ENCODE measurements at regions not wholly inside any gene's neighbourhood (a gene's known extent, or its start where the extent isn't known, plus 50 kb on each side); places are given as distances from the start of the nearest gene placed in this dataset.

DNA sequence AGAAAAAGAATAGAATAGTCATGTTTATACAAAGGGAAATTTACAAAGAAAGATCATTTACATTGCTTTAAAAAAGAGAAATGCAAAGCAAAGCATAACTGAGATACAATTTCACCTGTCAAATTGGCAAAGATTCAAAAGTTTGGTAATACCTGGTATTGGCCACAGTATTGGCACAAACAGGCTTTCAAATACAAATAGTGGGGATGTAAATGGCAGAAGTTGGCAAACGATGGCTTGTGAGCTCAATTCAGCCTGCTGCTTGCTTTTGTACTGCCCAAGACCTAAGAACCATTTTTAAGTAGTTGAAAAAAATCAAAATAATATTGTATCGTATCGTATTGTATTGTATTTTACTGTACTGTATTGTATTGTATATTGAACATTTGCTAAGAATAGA lies 194.5 kb upstream of the JAG1 start:
- no peak for DNase-seq

DNA sequence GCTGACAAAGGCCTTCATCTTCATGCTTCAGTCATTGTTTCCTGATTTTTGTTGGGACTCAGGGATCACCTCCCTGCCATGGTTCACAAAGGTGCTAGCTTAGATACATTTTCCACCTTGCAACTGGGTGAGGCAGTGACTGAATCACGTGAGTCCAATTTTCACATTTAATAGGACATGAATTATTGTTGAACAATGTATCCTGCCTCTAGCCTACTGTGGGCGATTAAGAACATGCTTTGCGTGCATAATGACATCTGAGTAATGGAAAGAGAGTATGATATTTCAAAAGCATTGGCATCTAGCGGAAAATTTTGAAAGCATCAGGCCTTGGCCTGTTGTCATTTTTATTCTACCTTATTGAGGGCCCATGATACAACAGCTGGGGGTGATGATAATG lies 199.2 kb upstream of the JAG1 start:
- no peak for DNase-seq

DNA sequence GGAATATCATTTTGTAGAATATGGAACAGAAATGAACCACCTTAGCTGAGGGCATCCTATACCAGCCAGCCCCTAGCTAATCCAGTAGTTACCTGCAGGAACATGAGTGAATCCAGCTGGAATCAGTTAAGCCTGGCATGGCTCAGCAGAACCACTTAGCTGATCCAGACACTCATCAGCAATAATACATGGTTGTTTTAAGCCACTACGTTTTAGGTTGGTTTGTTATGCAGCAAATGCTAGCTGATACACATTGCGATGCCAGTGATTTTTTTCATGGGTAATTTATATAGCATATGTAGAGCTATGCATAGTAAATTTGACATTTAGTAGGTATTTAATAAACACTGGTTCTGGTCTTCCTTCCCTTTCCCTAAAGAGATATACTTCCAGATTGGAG lies 201.9 kb upstream of the JAG1 start:
- no peak for DNase-seq

DNA sequence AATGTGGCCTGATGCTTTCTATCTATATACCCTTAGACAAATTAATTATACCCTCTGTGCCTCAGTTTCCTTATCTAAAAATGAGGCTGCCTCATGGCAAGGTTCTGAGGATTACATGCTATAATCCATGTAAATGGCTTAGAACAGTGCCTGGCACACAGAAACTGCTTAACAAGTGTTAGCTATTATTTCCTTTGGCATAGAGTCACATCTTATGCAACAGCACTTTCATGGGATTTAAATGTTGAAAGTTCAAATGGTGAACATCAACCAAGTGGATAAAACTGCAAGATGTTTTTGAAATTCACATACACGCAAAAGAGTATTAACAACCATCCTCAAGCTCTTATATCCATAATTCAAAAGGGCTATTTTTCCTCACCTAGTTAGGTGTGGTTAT lies 202.8 kb upstream of the JAG1 start:
- no peak for DNase-seq

DNA sequence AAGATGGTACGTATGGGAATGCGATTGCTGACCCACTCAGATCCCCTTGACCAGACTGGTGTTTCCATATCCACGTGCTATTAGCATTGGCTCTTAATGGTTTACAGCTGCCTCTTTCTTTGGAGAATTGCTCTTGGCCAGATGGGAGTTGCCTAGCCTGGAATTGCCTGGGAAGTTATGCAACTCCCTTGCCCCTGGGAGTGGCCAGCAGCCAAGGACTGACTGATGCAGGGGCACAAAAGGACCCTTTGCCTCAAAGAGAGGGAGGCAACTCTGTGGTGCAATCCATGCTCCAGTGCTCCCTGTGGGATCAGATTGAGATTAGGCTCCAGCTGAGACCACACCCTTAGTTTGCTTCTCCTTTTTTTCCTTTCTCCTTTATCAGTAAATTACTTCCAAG lies 203.5 kb upstream of the JAG1 start:
- peak in 1 of 2 experiments; percentile 29 for DNase-seq

DNA sequence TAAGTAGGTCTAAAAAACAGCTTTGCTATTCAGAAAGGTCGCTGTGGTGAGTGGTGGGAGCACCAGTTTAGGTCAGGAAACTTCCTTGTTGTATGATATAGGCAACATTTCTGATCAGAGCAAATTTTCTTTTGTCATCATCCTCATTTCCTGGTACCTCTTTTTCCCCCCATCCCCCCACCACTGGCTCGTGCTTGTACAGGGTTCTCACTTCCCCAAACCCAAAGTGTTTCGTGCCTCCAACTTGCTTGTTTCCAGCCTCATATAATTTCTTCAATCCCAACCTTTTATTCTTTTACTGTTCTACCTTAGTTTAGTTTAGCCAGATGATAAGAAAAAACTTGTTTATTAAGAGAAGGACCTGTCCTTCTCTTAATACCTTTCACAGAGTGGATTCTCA lies 209.4 kb upstream of the JAG1 start:
- no peak for DNase-seq

DNA sequence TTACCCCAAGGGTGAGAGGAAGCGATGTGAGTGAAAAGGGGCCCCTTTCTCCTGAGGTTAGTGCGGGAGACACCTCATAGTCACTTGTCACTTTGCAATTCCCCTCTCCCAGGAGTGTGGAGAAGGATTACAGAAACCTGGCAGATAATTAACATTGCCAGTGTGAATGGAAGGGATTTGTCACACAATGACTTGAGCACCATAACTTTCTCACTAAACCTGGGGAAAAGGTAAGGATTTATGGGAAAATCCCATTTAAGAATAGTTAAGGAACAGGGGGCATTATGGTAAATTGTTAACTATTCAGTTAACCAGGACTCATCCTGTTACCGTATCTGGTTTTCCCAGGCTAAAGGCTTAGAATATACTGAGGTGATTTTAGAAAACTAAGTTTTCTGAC lies 219.5 kb upstream of the JAG1 start:
- no peak for DNase-seq

DNA sequence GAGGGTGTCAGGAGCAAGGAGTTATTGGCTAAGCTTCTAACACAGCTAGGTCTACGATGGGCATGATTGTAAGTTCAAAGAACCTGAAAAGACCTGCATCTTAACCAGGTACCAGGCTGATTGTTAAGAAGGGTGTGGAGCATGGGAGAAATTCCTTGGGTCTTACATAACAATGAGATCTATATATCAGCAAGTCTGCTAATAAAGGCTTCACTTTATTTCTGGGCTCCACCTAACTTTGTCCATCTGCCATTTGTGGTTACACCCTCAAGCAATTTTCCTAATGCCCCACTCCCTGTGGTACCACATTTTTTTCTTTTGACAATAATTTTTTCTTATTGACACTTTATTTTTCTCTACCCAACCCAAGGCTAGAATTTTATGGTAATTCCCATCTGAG lies 223.5 kb upstream of the JAG1 start:
- no peak for DNase-seq

DNA sequence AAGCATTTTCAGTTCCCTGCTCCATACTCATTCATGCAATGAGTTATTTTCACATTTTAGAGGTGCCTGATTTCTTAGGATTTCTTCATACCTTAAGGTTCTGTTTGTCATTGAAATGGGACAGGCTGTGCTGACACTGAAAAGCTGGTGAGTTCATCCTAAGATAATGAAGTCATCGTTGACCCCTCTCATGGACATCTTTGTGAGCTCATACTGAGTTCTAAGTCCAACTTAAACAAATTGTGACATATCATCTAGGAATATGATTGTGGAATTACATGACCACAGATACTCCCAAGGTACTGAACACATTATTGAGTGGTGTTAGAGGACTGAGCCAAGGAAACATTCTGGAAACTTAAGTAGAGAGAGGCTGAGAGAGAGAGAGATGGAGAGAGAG lies 224.8 kb upstream of the JAG1 start:
- no peak for DNase-seq

DNA sequence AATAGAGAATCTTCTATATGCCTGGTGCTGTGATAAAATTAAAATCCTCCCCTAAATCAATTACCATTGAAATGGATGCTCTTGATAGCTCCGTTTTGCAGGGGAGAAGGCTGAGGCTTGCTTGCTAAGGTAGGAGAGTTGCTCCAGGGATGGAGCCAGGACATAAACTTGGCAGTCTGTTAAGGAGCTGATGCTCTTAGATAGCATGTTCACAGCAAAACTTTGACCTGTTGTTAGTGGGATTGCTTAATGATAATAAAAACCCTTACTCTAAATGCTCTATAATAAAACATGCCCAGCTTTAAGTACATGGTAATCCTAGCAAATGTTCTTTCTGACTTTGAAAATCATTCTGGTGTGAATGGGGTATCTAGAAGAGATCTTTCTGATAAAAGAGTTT lies 228.4 kb upstream of the JAG1 start:
- no peak for DNase-seq

DNA sequence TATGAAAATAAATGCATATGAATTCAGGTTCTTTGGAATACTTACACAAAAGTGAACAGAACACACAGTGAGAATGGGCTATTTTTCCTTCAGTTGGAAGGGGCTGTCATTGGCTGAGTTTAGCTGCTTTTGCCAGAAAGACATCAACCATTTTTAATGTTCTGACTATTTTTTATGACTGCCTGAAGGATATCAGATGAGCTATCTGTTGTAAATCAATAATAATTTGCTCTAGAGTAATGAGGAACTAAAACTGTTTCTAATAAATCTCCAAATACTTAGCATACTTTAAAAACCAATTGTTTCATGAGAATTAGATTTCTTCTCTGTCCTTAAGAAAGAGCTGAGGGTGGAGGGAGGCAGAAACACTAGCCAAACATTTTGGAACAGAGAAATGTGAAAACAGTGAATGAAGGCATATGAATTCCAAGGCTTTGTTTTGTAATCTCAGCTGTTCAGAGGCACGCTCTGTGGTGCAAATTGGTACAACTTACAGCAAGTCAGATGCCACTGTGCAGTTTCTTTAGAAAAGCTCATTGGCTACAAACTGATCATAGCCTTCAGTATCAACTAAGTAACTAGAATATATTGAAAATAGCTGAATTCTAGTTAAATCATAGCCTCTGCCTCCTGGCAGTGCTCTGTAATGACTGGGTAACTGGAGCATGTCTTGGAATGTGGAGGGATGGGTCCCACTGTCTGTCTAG lies 228.9 kb upstream of the JAG1 start:
- no peak for DNase-seq

DNA sequence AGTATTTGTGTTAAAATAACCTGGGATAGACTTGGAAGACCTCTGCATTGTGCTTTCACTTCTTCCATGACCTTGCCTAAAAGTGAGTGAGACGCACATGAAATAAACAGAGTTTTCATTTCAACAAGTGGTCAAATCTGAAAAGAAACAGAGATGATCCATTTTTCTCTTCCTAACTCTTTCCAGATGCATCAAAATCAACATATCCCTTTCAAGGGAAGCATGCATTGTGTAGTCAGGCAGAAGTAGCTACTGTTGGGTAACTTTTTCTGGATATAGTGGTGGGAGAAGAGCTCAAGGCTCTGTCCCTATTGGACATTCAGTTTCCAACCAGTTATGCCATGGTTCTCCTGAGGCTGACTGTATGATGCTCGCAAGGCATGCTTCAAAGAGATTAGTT lies 233.0 kb upstream of the JAG1 start:
- no peak for DNase-seq

DNA sequence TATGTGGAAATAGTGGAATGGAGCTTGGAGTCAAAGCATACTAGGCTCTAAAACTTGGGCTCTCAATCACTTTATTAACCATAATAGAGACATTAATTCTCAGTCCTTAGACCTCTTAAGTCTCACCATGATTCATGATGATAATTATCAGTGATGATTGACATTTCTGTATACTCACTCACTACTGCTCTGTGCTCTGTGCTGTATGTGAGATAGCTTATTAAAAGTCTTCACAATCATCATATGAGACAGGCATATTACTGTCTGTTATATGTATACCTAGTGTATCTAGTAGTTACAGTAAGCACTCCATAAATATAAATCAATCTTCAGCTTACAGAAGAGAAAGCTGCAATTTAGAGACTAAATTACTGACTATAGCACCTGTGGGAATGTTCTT lies 236.0 kb upstream of the JAG1 start:
- no peak for DNase-seq

DNA sequence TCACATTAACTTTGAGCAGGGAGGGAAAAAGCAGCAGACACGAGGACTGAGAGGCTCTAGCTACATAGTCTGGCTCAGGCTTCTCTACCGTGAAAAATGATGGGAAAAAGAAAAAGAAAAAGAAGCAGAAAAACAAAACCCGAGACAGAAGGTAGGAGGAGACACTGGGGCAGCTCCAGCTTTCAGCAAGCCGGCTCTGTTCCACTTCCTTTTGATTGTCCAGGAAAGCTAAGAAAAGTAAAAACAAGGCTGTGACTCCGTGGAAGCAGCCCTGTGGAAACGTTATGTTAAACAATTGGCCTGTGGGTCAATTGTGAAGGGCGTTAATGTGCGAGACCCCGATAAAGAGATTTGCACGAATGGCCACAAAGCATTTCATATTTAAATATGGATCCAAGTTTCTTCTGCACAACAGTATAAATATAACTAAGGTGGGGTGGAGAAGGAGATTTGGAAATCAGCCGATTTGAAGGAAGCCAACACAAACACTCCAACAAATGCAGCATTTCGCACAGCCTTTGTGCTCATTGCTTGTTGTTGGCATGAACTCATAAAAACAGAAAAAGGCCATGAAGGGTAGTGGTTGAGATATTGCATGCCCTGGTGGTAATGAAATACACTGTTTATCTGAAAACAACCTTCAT lies 236.9 kb upstream of the JAG1 start:
- peak; percentile 68 to 73 for DNase-seq

DNA sequence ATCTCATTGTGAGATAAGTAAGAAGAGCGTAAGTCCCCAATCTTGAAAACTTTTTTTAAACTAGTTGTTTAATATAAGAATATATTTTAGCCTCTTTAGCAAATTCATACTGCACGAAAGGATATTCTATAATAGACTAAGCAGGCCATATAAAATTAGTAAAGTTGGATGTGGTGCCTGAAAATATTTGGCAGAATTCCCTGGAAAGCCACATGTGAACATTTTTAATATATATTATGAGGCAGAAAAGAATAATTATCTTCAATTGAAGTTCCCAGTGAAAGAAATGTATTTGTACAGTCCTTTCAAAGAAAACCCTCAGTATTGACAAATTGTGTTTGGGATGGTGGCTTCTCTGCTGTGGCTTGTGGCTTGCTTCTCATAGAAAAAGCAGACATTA lies 237.5 kb upstream of the JAG1 start:
- peak in 1 of 2 experiments; percentile 52 for DNase-seq

DNA sequence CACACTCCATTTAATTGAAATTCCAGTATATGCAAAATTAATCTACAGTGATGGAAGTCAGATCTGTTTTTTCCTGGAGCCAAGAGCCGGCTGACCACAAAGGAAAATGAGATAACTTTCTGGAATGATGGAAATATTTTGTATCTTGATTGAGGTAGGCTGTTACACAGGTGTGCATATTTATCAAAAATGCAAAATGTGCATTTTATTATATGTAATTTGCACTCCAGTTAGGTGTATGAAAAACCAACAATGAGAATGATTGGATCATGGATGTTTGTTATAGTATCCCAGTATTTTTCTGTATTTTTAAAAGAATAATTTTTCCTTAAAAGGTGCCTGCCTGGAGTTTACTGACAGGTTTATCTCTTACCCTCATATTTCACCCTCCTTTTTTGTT lies 242.0 kb upstream of the JAG1 start:
- no peak for DNase-seq

DNA sequence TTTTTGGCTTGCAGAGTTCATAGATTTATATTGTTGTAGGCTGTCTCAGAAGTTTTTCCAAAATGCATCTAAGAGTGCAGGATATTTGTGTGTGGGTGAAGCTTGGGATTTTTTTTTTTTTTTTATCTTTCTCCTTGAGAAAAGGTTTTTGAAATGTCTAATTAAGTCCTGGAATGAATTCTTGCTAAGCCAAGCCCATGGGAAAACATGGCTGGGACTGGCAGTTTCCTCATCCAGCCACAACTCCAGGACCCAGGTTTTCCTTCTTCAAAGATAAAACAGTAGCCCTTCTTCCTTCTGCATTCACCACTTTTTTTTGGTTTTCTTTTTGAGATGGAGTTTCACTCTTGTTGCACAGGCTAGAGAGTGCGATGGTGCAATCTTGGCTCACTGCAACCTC lies 242.5 kb upstream of the JAG1 start:
- DNase-seq: no peak

DNA sequence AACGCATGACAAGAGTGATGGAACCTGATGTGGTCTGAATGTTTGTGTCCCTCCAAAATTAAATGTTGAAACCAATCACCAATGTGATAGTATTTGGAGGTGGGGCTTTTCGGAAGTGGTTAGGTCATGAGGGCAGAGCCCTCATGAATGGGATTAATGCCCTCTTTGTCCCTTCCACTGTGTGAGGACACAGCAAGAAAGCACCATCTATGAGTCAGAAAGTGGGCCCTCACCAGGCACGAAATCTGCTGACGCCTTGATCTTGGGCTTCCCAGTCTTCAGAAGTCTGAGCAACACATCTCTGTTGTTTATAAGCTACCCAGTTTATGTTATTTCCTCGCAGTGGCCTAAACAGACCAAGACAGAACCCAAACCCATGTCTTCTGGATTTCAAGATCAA lies 244.0 kb upstream of the JAG1 start:
- DNase-seq: no peak

DNA sequence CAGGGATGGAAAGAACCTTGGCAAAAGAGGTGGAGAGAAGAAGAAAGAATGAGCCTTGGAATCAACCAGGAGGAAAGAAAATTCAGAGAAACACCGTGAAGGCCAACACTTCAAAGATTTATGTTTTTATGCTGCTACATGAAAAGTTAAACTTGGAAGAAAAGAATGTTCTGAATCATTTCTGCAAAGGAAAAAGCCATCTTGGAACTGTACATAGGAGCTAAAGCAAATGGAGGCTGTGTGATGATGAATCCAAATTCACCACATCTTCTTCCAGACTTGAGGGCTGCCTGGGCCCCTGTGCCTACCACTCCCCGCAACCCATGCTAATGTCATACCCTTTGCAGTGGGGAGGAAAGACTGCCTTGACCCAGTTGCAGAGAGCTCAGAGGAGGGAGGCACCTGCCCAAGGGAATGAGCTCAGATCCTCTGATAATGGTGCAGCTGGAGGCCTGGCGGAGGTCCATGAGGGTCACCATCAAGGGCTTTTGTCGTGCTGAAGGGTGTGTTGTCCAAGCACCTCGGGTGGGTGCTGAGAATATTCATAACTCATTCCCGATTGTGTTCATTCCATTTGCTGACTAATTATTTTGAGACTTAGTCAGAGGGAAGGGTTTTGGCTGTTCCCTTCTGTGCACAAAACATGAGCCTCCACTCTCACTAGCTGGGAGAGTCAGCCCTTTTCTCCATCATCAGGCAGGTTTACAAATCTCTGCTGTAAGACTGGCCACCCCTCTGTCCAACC lies 245.8 kb upstream of the JAG1 start:
- DNase-seq: no peak

DNA sequence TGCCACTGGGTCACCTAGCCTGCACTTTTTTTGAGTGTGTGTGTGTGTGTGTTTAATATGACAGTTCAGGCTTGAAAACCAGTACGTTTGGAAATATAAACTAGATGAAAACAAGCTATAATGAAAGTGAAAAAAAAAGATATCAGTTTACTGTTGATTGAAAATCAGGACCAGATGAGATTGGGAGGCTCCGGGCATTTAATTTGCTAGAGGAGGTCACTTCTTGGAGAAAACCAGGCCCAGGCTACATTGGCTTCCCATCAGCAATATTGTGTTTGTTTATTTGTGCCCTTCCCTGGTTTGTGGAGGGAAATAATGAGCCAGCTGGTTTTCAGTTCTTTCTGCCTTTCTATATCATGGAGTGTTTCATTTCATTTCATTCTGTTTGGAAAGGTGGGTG lies 246.6 kb upstream of the JAG1 start:
- no peak for DNase-seq

DNA sequence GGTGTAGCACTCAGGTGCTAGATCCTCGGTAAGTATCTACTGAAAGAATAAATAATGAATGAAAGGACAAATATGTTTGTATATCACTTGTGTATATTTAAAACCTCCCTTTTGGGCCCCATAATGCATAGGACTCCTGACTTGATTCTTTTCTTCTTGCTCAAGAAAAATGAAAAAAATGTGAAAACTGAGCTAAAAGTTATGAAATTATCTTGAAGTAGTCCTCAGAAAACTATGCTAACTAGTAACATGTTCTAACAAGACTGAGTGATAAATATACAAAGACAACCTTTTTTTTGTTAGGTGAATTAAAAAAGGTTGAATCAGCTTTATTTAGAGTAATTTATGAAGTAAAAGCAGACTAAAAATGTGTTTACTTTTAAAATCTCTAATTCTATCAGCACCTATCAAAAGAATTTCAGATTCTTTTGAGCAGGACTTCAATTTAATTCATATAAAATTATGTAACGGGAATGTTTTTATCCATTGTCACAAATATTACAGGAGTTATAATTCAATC lies 247.8 kb upstream of the JAG1 start:
- DNase-seq: no peak

DNA sequence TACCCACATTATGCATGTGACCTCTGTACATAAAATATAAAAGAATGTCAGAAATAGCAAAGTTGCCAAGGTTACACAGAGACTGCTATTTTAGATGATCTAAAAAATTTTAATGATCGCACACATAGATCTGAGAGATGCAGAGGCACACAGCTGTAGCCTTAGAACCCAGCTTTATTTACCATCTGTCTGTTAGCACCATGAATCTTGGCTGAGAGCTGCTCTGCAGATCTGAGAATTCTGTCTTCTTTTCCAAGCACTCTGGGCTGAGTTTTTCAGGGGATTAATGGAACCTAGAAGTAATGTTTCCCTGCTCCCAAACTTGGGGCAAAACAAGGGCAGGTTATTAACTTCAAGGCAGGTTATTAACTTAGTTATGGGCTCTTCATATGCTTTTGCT lies 248.7 kb upstream of the JAG1 start:
- DNase-seq: peak in 1 of 2 experiments; percentile 36

DNA sequence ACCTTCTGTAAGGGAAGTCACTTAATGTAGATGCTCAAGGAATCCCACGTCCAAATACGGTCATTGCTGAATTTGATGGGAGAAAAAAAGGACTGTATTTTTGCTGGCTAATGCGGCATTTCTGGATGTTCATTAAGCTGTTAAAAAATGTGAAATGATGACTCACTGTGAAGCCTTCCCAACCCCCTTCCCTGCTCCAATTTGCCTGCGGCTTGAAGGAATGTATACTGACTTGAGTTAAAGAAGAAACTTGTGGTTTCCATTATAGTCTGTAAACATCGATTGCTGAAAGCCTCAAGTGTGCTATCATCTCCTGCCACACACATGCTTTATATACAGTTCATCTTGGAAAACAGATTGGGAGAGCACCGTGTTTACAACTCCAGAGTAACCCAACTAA lies 249.1 kb upstream of the JAG1 start:
- no peak for DNase-seq

DNA sequence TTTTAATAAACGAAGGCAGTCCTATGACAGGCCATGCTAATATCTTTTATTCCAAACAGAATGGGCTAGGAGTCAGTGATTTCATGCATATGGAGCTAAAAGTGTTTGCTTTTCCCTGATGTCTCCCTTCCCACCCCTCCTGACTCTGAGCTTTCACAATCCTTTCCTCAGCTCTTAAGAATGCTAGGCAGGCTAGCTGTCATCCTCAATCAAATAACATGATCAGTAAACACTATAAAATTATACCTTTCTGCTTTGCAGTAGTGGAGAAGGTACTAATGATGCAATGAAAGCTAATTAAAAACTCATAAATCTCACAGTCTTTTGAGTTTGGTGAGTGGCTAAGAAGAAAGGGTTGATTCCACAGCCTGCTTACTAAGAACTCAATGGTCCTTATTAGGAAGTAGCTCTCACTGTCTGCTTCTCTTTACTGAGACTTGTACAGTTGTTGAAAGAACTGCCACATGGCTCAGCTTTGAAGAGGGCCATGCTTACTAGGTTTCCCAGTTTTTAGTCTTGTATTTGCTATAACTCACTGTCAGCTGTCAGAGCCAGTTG lies 250.9 kb upstream of the JAG1 start:
- DNase-seq: no peak
